NCI-H187 treated with DMSO at 0.1 percent for 48 hours (cell line): ENCODE measurements at regions not wholly inside any gene's neighbourhood (a gene's known extent, or its start where the extent isn't known, plus 50 kb on each side); places are given as distances from the start of the nearest gene placed in this dataset.

Experiments used
- DNase-seq: peaks from one replicate; lab custom pipeline; 2025; lab: John Stamatoyannopoulos, UW

DNA sequence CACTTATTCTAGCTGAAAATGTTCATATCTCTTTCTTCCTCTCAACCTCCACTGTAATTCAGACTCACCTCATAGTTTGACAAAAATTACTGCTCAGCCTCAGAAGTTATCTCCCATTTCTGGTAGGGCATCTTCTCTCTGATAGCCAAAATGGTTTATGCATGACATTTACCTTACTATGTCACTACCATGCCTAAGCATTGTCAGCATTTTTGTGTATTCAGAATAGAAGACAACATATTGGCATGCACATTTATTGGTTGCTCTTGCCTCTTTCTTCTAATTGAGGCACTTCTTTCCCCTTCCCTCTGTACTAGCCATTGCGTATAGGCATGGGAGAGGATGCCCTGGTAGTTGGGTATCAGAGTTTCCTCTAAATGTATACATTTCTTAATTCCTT lies 406.1 kb upstream of the DCC start:
- DNase-seq = no peak

DNA sequence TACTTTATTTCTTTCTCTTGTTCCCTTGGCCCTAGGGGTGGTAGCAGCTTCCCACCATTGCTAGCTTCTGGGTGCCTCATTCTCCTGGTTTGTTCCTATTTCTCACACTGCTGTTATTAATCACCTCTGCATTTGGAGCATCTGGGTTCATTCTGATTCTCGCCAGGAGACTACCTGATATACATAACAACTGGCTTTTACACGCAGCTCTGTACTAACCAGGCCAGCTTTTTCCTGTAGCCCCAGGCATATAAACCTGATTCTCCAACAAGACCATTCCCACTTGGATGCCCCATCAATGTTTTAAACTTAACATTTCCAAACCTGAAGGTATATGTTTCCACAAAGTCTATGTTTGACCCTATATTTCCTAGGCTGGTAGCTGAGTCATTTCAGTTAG lies 403.9 kb upstream of the DCC start:
- DNase-seq = no peak

DNA sequence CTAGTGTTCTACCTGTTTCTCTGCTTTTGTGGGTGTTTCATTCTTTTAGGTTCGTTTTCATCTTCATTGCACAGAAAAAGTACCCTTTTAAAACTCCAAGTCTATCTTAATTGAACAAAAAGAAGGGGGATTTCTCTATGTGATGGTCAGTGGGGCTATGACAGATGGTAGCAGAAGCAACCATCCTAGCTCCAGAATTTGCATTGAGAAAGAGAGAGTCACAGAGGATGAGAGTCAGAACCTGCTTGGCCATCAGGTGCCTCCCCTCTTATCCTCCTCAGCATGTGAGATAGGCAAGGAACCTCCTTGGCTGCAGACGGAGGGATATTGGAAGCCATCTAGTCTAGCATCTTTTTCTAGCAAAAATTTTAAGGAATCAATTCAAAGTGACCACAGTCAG lies 398.0 kb upstream of the DCC start:
- no peak for DNase-seq

DNA sequence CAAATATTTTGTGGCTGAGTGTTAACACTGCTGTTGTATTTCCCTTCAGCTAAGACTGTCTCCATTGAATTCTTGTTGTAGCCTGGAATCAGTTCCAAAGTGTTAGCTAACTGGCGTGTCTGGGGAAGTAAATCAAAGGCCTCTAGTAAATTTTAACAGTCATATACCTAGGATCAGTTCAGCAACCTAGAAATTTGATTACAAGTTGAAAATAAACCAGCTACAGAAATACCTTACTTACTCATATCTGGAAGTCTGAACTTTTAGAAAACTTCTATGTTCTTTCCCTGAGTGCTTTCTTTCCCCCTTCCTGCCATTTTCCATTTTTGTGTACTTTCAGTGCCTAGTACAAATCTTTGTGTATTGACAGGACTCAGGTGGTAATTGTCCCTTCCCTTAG lies 396.7 kb upstream of the DCC start:
- DNase-seq = no peak

DNA sequence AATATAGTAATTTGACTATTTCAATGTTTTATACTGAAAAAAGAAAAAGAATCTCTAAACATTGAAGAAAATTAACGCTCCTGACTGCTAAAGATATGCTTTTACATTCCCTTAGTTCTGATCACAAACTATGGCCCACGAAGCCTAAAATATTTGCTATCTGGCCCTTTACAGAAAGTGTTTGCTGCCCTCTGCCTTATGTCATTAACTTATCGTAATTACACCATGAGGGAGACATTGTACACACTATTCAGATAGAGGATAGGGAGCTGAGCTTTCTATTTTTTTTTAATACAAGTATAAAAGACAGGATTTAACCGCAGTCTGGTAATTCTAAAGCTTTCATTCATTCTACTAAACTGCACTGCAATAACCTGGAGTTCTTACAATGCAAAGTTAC lies 393.1 kb upstream of the DCC start:
- DNase-seq = no peak

DNA sequence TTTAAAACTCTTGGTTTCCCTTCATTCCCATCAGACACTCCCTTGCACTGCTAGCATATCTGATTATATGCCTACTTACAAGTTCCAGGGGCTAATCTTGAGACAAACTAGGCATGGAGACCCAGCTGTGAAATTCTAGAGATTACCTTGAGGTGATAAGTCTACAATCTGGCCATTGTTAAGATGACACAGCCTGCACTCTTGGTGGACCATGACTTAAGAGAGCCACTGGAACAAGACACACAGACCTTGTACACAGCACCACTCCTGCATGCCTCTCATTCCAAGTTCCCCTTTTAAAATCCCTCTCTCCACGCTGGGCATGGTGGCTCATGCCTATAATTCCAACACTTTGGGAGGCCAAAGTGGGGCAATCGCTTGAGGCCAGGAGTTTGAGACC lies 387.2 kb upstream of the DCC start:
- no peak for DNase-seq

DNA sequence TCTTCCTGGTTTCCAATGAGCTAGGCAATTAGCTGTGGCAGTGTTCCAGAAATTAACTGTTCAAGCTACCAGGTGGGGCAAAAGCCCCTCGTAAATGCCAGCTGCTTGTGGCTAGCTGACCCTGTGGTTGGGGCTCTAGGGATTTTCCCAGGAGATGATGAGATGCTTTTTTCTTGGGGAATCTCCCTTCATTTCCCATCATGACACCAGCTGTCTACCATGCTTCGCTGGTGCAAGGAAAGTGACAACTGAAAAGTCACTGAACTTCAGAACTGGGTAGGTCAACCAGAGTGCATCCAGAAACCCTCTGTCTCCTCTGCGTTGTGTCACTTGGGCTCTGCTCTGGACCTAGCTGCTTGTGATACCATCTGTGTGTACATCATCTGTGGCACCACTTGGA lies 386.5 kb upstream of the DCC start:
- no peak for DNase-seq

DNA sequence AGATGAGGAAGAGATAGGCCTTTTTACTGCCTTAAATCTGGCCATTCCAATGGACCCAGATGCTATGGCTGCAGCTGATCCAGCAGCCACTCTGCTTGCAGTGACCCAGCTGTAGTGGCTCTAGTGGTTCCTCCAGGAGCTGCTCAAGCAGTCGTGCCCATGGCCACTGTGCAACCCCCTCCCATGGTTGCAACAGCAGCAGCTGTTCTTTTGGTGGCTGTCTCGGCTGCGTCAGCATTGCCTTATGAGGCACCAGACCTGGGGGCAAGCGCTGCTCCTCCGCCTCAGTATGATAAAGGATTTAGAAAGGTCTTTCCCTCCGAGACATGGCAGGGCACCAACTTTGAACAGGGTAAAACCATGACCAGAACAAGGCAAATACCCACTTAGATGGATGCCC lies 384.9 kb upstream of the DCC start:
- no peak for DNase-seq

DNA sequence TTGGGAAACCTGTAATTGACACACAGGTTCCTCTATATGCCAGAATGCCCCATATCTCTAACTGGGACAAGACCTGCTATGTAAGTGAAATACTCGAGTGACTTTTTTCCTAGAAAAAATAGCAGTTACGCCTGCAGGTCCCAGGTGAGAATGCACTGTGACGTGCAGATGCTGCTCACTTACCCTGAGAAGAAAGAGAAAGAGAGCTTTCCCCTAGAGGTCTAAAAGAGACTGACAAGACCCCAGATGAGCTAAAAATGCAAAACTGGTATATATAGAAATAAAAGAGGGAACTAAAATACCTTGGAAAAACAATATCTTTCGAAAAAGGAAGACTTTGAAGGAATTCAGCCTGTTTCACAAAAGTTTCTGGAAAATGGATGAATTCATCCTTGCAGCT lies 383.0 kb upstream of the DCC start:
- DNase-seq = no peak

DNA sequence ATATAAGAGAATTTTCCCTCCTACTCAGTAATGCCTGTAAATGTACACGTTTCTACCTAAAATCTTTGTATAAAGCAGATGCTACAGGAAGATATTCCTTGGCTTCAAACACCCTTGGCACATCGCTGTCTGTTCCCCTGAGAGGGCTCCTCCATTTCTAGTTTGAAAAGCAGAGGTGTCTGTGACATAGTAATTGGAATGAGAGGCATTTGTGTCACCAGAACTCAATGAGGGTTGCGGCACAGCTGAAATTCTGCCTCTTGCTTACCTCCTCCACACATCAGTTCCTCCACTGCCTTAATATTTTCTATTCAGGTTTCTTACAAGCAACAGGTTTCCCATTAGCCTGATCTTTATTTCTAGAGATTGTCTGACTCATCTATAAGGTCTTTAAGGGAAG lies 359.9 kb upstream of the DCC start:
- no peak for DNase-seq

DNA sequence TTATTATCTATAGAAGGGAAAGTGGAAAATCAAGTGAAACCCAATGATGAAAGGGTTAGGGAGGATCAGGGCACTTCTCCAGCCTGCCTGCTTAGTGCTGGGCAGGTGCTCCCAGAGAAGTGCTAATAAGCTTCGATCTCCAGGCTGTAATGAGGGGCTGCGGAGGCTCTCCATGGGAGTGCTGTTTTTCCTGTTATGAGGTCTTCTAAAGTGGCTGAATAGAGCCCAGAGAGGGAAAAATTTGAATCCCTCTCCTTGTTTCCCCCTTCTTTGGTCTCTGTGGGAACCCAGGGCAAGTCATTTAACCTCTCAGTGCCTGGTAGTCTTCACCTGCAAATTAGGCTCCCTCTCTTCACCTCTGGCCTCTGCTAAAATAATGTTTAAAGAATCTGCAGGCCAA lies 351.7 kb upstream of the DCC start:
- DNase-seq = no peak

DNA sequence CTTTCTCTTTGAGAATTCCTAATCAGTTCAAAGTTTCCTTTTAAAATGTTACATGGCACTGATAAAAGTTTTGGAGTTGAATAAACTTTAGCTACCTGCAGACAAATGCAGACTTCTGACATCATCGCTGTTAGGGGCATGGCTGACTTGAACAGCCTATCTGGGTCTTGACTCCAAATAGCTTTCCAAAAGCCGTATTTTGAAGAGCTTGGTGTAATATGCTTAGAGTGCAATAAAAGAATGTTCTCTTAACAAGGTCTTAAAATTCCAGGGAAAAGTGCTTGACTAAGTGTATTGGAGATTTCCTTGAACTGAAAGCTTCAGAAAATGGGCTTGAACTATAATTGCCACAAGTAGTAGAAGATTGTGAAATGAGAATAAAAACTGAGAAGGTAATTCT lies 342.9 kb upstream of the DCC start:
- DNase-seq = no peak

DNA sequence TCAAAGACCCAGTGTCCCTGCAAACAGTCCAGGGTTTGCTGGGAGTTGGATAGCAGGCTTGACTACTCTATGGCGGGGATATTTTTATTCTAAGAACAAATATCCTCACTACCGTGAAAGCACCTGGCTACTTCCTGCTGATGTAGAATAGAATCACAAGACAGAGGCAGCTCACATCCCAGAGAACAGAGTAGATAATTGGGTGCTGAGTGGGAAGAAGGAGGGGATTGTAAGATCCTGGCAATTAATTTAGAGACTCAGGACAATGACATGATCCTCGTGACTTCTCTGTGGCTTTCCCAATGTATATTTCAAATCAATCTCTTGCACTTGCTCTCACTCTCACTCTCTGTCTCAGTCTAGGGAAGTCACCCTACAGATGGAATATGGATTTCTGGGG lies 341.9 kb upstream of the DCC start:
- DNase-seq = no peak

DNA sequence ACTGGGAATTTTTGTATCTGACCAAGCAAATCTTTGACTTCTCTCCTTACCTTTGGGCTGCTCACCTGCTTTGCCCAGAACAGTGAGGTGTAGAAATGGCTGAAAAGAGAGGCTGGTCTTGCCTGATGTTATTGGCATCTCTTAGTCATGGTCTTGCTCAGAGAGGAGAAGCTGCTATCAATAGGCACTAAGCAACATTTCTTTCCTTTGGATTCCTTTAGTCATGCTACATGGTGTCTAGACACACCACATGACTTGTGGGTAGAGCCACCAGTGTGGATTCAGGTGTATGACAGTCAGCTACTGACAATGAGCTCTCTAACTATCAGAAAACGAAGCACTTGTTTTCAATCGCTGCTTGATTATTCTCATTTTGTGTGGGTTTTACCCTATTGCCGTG lies 341.3 kb upstream of the DCC start:
- no peak for DNase-seq

DNA sequence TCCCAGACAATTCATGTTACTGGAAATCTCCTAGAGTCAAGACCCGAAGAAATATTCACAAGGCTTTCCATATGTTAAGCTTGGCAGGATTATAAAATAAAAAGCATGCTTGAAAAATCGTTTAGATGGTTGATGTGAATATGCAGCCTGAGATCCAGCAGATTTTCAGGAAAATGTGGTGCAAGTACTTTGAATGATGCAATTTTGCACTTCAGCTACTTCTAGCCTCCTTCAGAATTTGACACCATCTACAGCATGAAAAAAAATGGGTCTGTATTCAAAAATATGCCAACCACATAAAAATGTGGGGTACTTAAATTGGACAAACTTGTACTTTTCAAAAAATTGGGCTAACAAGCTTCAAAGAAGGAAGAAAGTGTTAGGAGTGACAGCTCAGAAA lies 340.6 kb upstream of the DCC start:
- no peak for DNase-seq

DNA sequence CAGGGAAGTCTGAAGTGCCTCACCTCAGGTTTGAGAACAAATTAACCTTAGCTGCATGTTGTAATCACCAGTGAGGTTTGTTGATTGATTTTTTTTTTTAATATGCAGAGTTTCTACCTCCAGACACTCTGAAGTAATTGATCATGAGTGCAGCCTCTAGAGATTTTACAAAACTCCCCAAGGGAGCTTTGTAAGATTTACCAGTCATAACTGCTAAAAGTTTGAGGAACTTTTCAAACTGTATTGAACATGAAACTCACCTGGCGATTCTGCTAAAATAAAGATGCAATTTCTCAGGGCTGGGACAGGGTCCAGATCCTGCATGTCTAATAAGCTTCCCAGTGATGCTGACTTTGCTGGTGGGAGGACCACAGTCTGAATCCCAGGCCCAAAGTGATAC lies 339.6 kb upstream of the DCC start:
- DNase-seq = no peak

DNA sequence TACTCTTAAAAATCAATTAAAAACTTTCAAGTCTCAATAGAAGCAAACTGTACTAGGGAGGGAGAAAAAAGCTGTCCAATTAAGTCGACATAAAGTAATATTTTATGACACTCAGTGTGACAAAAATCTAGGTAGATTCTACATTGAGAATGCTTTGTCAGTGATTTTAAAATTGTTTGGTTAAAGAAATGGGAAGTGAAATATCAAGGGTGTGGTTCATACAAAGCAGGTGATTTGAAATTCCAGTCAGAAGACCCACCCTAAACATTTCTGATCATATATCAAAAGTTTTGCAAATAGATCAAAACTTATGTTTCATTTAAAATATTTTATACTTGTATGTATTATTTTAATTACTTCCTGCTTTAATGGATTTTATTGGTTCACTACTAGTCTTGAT lies 338.9 kb upstream of the DCC start:
- DNase-seq = no peak

DNA sequence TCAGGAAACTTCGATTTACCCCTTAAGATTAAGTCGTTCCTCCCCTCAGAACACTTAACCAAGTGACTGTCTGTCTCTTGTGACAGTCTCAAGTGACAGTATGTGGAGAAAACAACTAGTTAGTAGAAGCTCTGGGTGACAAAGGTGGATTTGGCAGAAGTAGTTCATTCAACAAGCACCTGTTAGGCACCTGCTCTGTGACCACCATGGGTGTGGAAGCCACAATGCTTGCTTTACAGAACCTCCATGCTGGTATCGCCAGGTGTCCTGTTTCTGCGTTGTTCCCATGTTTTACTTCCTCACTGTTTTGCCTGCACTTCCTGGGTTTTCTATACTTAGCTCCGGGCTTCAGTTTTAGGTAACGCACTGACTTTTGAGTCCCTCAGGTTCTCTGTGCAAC lies 337.4 kb upstream of the DCC start:
- DNase-seq = no peak

DNA sequence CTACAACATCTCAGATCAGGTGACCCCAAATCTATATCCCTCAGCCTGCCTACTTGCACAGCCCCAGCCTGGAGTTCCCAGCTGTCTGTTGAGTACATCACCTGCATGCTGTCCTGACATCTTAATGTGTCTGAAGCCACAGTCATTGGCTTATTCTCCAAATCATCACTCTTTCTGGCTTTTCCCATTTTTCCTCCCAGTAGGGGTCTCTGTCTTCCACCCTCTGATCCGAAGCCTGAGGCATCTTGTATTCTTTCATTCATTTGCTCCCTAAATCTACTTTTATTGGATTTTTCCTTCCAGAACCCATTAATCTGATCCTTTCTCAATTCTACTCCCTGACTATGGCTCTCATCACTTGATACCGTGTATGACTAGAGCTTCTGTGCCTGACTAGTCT lies 332.9 kb upstream of the DCC start:
- no peak for DNase-seq

DNA sequence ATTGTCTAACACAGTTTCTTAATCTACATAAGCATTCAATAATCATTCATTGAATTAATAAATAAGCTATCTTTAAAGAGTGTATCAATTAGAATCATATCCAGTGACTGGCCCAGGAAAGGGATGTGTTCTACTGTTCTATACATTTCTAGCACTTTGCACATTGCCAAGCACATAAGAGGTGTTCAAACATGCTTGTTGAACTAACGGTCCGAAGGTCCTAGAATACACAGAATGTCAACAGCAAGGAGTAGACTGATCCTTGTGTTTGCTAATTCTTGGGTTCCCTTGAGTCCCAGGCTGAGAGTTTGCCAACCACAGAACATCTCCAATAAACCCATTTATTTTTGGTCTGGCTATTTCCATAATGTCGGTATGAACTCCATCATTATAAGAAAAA lies 331.7 kb upstream of the DCC start:
- DNase-seq = no peak

DNA sequence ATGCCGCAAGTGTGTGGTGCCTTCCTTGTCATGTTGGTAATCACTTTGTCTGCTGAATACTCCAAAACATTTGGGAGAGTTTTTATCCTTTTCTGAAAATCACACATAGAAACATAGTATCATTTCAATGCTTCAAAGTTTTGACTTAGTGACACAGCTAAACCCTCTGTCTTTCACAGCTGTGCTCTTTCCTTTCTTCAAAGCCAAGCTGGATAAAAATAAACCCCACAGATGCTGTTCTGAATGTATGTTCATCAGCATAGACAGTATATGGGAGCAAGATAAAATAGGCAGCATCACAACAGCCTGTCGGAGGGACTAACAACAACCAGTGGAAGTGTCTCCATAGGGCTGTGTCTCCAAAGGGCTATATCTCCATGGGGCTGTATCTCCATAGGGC lies 331.3 kb upstream of the DCC start:
- DNase-seq = no peak

DNA sequence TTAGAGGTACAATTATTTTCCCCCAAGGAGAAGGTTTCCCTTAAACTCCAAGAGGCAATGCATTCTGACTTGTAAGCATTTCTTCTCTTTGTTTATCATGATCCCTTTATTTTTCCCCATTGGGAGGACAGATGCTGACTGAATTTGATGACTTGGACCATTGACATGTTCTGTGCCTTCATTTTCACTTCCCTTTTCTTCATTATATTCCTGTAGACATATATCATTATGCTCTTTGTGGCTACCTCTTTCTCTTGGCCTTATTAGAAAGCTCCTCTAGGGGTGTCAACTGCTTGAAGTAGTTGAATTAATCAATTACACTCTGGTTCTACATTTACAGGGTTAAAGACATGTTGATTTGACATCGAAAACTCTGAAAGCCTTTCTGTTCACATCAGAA lies 330.0 kb upstream of the DCC start:
- DNase-seq = no peak

DNA sequence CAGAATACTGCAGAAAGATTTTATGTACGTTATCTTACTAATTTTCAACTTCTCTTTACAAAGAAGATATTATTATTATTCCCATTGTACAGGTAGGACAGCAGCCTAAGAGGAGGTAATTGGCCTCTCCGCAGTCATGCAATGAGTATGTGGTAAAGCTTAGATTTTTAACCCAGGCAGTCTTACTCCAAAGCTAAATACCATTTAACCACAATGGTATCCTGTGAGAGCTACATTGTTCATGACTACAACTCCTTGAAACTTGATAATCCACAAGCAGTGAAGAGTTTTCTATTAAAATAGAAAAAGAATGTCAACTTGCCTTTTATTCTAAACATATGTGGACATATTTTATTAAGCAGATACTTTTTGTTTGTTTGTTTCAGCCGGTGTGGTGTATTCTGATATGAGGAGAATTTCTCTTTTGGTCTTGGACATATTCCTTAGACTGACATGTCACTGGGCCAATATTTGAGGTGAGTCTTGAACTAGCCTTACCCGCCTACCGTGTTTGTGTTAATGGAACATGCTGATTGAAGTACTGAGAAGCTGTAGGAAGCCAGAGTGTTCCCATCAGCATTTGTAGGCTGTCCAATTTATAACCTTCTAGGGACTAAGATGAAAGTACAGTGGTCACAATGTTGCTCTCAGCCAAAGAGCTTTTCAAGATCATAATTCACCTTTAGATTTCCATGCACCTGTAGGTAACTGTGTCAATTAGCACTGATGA lies 293.9 kb upstream of the DCC start:
- DNase-seq = no peak

DNA sequence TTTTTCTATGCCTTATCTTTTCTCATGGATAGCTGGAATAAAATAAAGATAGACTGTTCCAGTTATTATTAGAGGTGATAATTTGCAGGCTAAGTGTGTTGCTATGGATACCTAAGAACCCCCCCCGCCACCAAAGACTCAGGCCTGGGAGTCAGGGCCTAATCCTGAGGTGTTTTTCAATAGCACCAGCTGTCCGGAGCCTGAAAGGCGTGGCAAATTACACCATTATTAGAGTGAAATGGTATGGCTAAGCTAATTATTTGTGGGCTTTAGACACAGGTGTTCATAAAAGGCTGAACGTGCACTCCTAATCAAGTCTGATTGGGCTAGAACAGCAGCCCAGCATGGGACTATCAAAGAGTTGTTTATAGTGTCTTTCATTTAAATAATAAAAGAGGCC lies 293.2 kb upstream of the DCC start:
- DNase-seq = no peak

DNA sequence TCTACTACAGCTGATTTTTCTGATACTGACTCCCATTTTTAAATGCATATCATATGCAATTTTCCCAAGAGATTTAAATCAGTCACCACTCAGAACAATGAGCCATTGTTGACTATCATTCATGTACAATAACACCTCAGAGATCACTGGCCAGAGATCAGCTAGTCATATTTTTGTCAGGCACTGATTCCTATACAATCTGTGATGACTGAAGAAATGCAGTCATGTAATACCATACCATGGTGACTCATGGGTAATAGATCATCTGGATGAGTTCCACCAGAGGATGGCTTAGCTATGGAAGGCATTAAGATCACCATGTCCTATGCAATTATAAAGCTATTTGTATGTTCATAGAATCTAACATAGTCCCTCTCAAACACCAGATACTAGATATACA lies 285.7 kb upstream of the DCC start:
- DNase-seq = no peak
